ENCODE measurements at regions not wholly inside any gene's neighbourhood (a gene's known extent, or its start where the extent isn't known, plus 50 kb on each side); places are given as distances from the start of the nearest gene placed in this dataset.
"Not testable (repeated sequence)": the region's sequence is repeated elsewhere in the genome, so short reads cannot be mapped to it uniquely, and the experiment has no call there.

DNA sequence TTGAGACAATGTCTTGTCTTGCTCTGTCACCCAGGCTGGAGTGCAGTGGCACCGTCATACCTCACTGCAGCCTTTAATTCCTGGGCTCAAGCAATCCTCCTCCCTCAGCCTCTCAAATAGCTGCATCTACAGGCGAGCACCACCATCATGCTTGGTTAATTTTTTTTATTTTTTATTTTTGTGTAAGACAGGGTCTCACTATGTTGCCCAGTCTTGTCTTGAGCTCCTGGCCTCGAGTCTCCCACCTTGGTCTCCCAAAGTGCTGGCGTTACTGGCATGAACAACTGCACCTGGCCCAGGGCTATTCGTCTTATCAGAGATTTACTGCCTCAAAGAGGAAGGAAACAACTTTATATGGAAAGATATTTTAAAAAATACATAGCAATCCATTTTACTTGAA is 102.8 kb upstream of the NUPR2 start:
- DNase-seq (ENCODE audit: low read depth in 2 of 2): no peak

DNA sequence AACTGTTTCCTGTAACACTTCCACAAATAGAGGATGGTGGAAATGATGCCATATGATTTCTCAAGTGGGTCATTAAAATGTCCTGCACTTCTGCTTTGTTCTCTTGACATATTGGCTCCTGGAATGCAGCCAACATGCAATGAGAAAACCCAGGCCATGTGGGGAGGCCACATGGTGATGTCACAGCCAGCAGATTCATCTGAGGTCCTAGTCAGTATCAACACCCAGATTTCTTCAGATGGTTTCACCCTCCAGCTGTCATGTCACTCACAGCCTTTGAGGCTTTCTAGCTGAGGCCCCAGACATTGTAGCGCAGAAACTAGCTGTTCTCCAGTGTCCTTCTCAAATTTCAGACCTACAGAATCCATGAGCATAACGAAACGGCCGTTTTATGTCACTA is 102.3 kb upstream of the NUPR2 start:
- DNase-seq (ENCODE audit: low read depth in 2 of 2): no peak

DNA sequence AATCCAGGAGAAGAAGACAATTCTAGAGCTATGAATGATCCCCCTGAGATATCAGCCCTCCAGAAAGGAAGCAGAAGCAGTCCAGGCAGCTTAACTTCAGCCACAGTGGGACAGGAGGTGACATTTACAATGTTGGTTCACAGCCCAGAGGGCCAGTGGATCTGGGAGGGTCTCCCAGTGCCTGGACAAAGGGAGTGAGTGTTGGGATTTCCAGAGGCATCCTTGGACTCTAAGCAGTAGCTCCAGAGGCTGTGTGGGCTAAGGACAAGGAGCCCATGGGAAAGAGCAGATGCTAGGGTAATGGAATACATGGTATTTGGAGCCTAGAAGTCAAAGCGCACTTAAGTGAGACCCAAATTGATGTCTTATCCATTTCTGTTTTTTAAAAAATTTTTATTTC is 97.4 kb upstream of the NUPR2 start:
- no peak for DNase-seq (ENCODE audit: low read depth in 2 of 2)

DNA sequence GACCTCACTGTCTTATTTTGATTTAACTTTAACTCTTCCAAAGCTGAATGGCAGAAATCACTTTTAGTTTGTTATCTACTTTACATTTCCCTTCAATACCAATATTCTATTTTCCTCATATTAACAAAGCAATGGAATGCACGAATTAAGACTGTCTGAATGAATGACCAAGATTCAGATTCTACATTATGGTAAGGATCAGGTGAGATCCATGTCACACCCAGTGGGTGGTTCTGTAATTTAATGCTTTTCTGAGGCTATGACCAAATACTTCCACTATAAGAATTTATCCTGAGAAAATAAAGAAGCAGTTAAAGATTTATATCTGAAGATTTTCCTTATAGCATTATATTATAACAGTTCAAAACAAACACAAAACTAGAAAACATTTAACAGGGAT is 90.2 kb upstream of the NUPR2 start:
- no peak for DNase-seq (ENCODE audit: low read depth in 2 of 2)

DNA sequence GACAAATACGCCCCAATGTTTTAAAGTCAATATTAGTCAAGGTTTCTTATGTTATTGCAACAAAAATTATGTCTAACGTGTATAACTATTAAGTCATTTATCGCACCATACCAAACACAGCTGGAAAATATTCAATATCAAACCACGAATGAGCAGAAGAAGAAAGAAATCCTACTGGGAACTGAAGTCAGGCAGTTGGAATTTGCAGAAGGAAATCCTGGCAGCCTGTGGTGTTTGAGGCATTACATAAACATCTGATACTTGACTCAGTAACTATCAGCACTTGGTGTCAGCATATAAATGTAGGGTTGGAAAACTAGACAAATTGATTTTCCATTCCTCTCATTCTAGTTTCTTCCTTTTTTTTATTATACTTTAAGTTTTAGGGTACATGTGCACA is 83.4 kb upstream of the NUPR2 start:
- no peak for DNase-seq (ENCODE audit: low read depth in 2 of 2)

DNA sequence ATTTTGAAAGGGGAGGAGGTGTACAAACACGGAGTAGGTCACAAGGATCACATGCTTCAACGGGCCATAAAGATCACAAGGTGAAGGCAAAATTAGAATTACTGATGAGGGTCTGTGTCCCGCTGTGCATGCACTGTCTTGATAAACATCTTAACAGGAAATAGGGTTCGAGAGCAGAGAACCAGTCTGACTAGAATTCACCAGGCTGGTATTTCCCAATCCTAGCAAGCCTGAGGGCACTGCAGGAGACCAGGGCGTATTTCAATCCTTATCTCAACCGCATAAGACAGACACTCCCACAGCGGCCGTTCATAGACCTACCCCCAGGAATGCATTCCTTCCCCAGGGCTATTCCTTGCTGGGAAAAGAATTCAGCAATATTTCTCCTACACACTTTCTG is 80.0 kb upstream of the NUPR2 start:
- not testable (repeated sequence) for DNase-seq (ENCODE audit: low read depth in 2 of 2)

DNA sequence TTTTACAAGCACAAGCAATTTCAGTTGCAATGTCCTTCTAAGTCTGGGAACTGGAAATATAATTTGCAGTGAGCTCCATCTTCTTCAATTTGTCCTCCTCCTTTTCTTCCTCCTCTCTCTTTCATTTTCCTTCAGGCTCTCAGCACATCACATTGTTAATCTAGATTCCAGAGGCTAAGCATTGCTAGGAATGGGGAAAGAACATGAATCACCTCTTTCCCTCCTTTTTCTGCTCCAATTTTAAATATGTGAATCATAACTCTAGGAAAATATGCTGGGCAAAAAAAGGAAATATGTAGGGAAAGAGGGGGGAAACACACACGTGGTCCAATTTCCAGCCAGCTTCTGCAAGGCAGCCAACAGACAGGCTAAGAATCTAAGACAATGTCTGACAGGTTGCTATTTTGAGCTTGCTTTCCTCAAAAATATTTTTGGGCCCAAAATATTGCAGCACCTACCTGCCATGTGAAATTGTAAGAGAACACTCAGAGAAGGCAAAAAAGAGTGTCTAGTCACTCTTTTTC is 72.7 kb upstream of the NUPR2 start:
- no peak for DNase-seq (ENCODE audit: low read depth in 2 of 2)

DNA sequence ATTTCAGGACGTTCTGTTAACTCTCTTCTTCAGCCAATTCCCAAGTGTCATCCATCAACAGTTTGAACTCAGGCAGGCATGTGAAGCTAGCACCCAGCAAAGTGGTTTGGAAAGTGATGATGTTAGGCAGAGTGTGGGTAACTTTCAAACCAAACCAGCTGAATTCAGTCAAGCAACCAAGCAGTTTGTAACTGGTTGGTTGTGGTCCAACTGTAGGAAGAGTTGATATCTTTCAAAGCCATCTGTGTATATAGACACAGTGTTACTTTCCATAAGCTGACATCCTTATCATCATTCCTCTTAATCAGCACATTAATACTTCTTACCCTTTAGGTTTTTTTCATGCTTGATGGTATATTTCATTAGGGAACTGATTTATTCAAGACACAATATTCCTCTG is 72.2 kb upstream of the NUPR2 start:
- DNase-seq (ENCODE audit: low read depth in 2 of 2): no peak

DNA sequence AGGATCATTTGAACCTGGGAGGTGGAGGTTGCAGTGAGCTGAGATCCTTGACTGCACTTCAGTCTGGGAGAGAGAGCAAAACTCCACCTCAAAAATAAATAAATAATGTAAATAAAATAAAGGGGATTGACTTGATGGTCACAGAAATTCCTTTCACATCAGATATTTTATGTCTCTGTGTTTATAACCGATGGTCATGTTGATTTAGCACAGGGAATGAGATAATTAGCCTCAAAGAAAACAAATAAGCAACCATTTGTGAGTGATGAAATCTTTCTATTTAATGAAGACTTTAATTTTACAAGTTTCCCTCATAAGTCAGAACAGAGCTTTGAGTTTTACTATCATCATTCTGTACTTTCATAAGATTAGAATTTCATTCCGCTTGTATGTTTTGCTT is 64.8 kb upstream of the NUPR2 start:
- no peak for DNase-seq (ENCODE audit: low read depth in 2 of 2)

DNA sequence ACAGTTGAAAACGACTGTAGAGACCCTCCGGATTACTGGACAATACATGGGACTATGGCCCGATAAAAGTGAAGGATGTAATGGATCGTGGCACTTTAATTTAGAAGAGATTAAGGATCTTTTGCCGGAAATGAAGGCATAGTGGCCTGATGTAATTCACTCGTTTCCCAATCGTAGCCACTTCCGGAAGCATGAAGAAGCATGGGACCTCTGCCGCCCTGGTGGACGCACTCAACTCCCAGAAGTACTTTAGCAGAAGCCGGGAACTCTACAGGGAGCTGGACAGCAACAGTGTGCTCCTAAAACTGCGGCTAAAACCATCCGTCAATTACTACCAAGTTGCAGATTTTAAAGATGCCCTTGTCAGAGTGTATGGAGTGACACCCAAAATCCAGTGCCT is 59.6 kb upstream of the NUPR2 start:
- no peak for DNase-seq (ENCODE audit: low read depth in 2 of 2)

DNA sequence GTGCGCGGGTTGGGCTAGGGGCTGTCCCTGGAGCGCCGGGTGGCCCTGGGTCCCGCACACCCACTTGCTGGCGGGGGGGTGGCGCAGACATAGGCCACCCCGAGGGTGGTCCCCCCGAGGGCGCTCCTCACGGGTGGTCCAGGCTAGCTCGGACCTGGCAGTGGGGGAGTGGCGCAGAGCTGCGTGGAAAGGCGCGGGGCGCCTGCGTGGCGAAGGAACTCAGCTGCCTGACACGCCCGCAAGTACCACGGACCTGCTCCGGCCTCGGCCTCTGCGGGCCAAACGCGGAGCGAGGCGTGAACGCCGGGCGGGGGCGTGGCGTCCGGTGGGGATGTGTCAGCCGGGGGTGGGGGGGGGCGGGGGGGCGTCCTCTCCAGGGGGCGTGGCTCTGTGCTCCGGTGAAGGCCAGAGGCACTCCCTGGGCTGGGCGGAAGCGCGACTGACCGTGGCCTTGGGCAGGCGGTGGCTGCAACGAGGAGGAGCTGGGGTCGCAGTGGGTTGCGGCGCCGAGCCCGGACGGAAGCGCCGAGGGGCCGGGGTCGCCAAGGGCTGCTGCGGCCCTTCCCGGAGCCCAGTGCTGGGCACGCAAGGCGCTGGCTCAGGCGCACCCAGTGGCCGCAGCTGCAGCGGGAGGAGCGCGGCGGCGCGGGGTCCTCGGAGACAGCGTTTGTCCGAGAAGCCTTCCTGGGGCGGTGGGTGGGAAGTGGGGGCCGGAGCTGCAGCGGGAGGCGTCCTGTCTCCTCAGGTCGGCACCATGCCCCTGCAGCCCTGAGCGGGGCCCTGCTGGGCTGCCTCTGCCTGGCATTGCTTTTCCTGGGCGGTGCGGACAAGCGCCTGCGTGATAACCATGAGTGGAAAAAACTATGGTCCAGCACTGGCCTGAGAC is 58.9 kb upstream of the NUPR2 start:
- DNase-seq (ENCODE audit: low read depth in 2 of 2): no peak

DNA sequence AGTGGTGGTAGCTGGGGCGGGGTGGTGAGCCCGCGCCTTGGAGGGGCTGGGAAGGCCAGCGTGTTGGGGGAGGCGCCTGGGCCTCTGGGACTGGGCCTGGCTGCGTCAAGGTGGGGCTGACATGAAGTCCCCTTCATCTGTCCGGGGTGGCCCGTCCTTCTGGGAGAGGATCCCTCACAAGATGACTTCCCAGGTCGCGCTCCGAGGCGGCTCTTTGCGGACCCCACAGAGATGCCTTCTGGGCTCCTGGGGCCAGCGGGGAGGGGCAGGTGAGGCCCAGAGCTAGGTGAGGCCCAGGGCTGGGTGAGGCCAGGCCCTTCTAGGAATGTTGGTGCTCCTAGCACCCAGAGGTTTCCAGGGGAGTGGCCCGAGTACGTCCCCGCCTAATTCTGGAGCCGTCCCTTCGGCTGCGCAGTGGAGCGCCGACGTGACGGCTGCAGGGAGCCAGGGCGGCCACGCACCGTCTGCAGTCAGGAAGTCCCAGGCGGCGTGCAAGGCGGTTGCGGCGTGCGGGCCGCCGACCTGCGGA is 58.2 kb upstream of the NUPR2 start:
- no peak for DNase-seq (ENCODE audit: low read depth in 2 of 2)

Data from stimulated activated CD4-positive, alpha-beta T cell treated with anti-CD3 and anti-CD28 coated beads, Interleukin-1b, Interleukin-23, amount 100 ng/mL, for 4 hours (primary cell).